ENCODE measurements at regions not wholly inside any gene's neighbourhood (a gene's known extent, or its start where the extent isn't known, plus 50 kb on each side); places are given as distances from the start of the nearest gene placed in this dataset.

GRCh38 chrX:74090049-74090448 is 213.9 kb upstream of the ZCCHC13 start:
- no peak for DNase-seq (ENCODE audit: low read depth)
- Histone ChIP-seq H3K27me3 (ENCODE audit: control insufficient read depth, insufficient read depth, low read length) (no peaks in the 10 kb centered on the region), H3K4me3 (ENCODE audit: low read depth, low read length) (no peak overlapping the region), H3K36me3 (ENCODE audit: control insufficient read depth, insufficient read depth, low read length) (no peaks in the 10 kb centered on the region)
- FAIRE-seq = no peak
- TF ChIP-seq CTCF (IDR thresholded peaks at IDR 0.05; ENCODE audit: insufficient read depth, low read length, severe bottlenecking) = no peak

GRCh38 chrX:74085642-74086236 is 218.2 kb upstream of the ZCCHC13 start:
- no peak for FAIRE-seq
- H3K36me3 ChIP-seq (ENCODE audit: control insufficient read depth, insufficient read depth, low read length) = no peaks in the 10 kb centered on the region
- DNase-seq (ENCODE audit: low read depth) = no peak
- no peak for TF ChIP-seq CTCF (IDR thresholded peaks at IDR 0.05; ENCODE audit: insufficient read depth, low read length, severe bottlenecking)
- H3K27me3 ChIP-seq (ENCODE audit: control insufficient read depth, insufficient read depth, low read length) = no peaks in the 10 kb centered on the region
- no peak overlapping the region for H3K4me3 ChIP-seq (ENCODE audit: low read depth, low read length)

- DNase-seq (ENCODE audit: low read depth) (no peak), FAIRE-seq (no peak)
- no peaks in the 10 kb centered on the region for H3K36me3 ChIP-seq (ENCODE audit: control insufficient read depth, insufficient read depth, low read length)
- no peaks in the 10 kb centered on the region for H3K27me3 ChIP-seq (ENCODE audit: control insufficient read depth, insufficient read depth, low read length)
- TF ChIP-seq CTCF (IDR thresholded peaks at IDR 0.05; ENCODE audit: insufficient read depth, low read length, severe bottlenecking) = no peak
- no peak overlapping the region for H3K4me3 ChIP-seq (ENCODE audit: low read depth, low read length)
Measured at GRCh38 chrX:74080165-74080564, 223.8 kb upstream of the ZCCHC13 start.

GRCh38 chrX:74065831-74066390 is 213.4 kb upstream of the XIST start:
- no peak for TF ChIP-seq CTCF (IDR thresholded peaks at IDR 0.05; ENCODE audit: insufficient read depth, low read length, severe bottlenecking)
- peak; percentile 80 for FAIRE-seq
- H3K36me3 ChIP-seq (ENCODE audit: control insufficient read depth, insufficient read depth, low read length) = no peaks in the 10 kb centered on the region
- DNase-seq (ENCODE audit: low read depth) = no peak
- no peaks in the 10 kb centered on the region for H3K27me3 ChIP-seq (ENCODE audit: control insufficient read depth, insufficient read depth, low read length)
- H3K4me3 ChIP-seq (ENCODE audit: low read depth, low read length) = no peak overlapping the region

- no peaks in the 10 kb centered on the region for H3K36me3 ChIP-seq (ENCODE audit: control insufficient read depth, insufficient read depth, low read length)
- peak; percentile 3 for DNase-seq (ENCODE audit: low read depth)
Measured at GRCh38 chrX:74063426-74064155, 211.1 kb upstream of the XIST start.

More at GRCh38 chrX:74063426-74064155, 211.1 kb upstream of the XIST start:
- FAIRE-seq = no peak
- Histone ChIP-seq H3K4me3 (ENCODE audit: low read depth, low read length) (no peak overlapping the region), H3K27me3 (ENCODE audit: control insufficient read depth, insufficient read depth, low read length) (no peaks in the 10 kb centered on the region)
- TF ChIP-seq CTCF (IDR thresholded peaks at IDR 0.05; ENCODE audit: insufficient read depth, low read length, severe bottlenecking) = no peak
